ENCODE measurements at regions not wholly inside any gene's neighbourhood (a gene's known extent, or its start where the extent isn't known, plus 50 kb on each side); places are given as distances from the start of the nearest gene placed in this dataset.
A peak's percentile ranks its signal among the peaks of the same experiment; 100 is the strongest.

GRCh38 chr5:67353500-67354450 is 157.2 kb upstream of the CD180 start:
- no peak for DNase-seq

GRCh38 chr5:67350618-67351201 is 154.1 kb upstream of the CD180 start:
- no peak for DNase-seq

- DNase-seq: peak; percentile 21
Measured at GRCh38 chr5:67350185-67350584, 153.6 kb upstream of the CD180 start.

GRCh38 chr5:67347821-67348220 is 151.2 kb upstream of the CD180 start:
- no peak for DNase-seq

- DNase-seq: no peak
Measured at GRCh38 chr5:67346611-67347010, 150.0 kb upstream of the CD180 start.

GRCh38 chr5:67344870-67345269 is 148.3 kb upstream of the CD180 start:
- DNase-seq: no peak

GRCh38 chr5:67343835-67344234 is 147.2 kb upstream of the CD180 start:
- DNase-seq: no peak

- DNase-seq: no peak
Measured at GRCh38 chr5:67341478-67341877, 144.9 kb upstream of the CD180 start.

GRCh38 chr5:67339219-67339767 is 142.7 kb upstream of the CD180 start:
- no peak for DNase-seq

GRCh38 chr5:67338421-67338820 is 141.8 kb upstream of the CD180 start:
- no peak for DNase-seq

- DNase-seq: no peak
Measured at GRCh38 chr5:67337751-67338150, 141.2 kb upstream of the CD180 start.

GRCh38 chr5:67335426-67335825 is 138.8 kb upstream of the CD180 start:
- DNase-seq: no peak

GRCh38 chr5:67334373-67334772 is 137.8 kb upstream of the CD180 start:
- no peak for DNase-seq

GRCh38 chr5:67333171-67333570 is 136.6 kb upstream of the CD180 start:
- no peak for DNase-seq

GRCh38 chr5:67331296-67331925 is 134.8 kb upstream of the CD180 start:
- no peak for DNase-seq

GRCh38 chr5:67319935-67320725 is 123.5 kb upstream of the CD180 start:
- DNase-seq: no peak

- no peak for DNase-seq
Measured at GRCh38 chr5:67318746-67319145, 122.1 kb upstream of the CD180 start.

GRCh38 chr5:67317603-67318002 is 121.0 kb upstream of the CD180 start:
- DNase-seq: no peak

GRCh38 chr5:67316695-67317094 is 120.1 kb upstream of the CD180 start:
- DNase-seq: no peak

- no peak for DNase-seq
Measured at GRCh38 chr5:67315082-67315989, 118.7 kb upstream of the CD180 start.

- no peak for DNase-seq
Measured at GRCh38 chr5:67311701-67312100, 115.1 kb upstream of the CD180 start.

GRCh38 chr5:67311208-67311607 is 114.6 kb upstream of the CD180 start:
- DNase-seq: no peak
